ENCODE measurements at regions not wholly inside any gene's neighbourhood (a gene's known extent, or its start where the extent isn't known, plus 50 kb on each side); places are given as distances from the start of the nearest gene placed in this dataset.

DNA sequence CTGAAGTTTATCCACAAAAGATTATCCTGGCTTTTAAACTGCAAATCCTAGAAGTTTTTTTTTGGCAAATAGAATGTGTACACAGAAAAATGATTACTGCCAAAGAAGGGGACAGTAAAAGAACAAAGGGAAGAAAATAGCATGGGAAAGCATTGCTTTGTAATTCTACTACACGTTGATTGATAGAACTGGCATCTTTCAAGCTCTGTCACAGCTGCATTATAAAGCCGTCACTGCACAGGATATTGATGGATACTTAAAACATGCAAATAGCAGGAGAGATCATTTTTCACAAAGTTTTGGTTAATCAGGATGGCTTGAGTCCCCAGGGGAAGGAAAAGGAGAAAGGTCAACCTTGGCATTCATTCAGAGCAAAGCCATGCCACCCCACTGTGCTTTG, 183.7 kb upstream of the RRP15 start:
- no peaks in the 10 kb centered on the region for H3K9me3 ChIP-seq (ENCODE audit: control insufficient read depth, low read length)
- H3K36me3 ChIP-seq (ENCODE audit: control insufficient read depth, insufficient read depth, low read length) = no peaks in the 10 kb centered on the region
- no peaks in the 10 kb centered on the region for H3K4me1 ChIP-seq (ENCODE audit: control insufficient read depth, insufficient read depth, low read length)
- no peaks in the 10 kb centered on the region for H3K27me3 ChIP-seq (ENCODE audit: control insufficient read depth, insufficient read depth, low read length, poor library complexity, severe bottlenecking)
- H3K4me3 ChIP-seq (ENCODE audit: insufficient read depth, low read depth, low read length) = no peak overlapping the region
- H3K27ac ChIP-seq (ENCODE audit: insufficient read depth, low read depth, low read length, poor library complexity, severe bottlenecking) = no peak overlapping the region
- 64 to 74% methylated on average over 2 of the region's 2 CpGs for WGBS, 2 experiments

- Histone ChIP-seq H3K4me1 (ENCODE audit: control insufficient read depth, insufficient read depth, low read length) (no peaks in the 10 kb centered on the region), H3K27ac (ENCODE audit: insufficient read depth, low read depth, low read length, poor library complexity, severe bottlenecking) (no peak overlapping the region), H3K36me3 (ENCODE audit: control insufficient read depth, insufficient read depth, low read length) (no peaks in the 10 kb centered on the region), H3K27me3 (ENCODE audit: control insufficient read depth, insufficient read depth, low read length, poor library complexity, severe bottlenecking) (no peaks in the 10 kb centered on the region), H3K4me3 (ENCODE audit: insufficient read depth, low read depth, low read length) (no peak overlapping the region), H3K9me3 (ENCODE audit: control insufficient read depth, low read length) (no peaks in the 10 kb centered on the region)
- 96 to 100% methylated on average over 2 of the region's 3 CpGs for WGBS, 2 experiments
These were observed 177.1 kb upstream of the RRP15 start for GRCh38 chr1:218108034-218108433.

GRCh38 chr1:218112862-218113261, 172.2 kb upstream of the RRP15 start:
- 89 to 100% methylated on average over 1 of the region's 1 CpG for WGBS, 2 experiments
- Histone ChIP-seq H3K9me3 (ENCODE audit: control insufficient read depth, low read length) (no peaks in the 10 kb centered on the region), H3K27me3 (ENCODE audit: control insufficient read depth, insufficient read depth, low read length, poor library complexity, severe bottlenecking) (no peaks in the 10 kb centered on the region), H3K27ac (ENCODE audit: insufficient read depth, low read depth, low read length, poor library complexity, severe bottlenecking) (no peak overlapping the region), H3K36me3 (ENCODE audit: control insufficient read depth, insufficient read depth, low read length) (no peaks in the 10 kb centered on the region), H3K4me3 (ENCODE audit: insufficient read depth, low read depth, low read length) (no peak overlapping the region), H3K4me1 (ENCODE audit: control insufficient read depth, insufficient read depth, low read length) (no peaks in the 10 kb centered on the region)

- Histone ChIP-seq H3K9me3 (ENCODE audit: control insufficient read depth, low read length) (no peaks in the 10 kb centered on the region), H3K36me3 (ENCODE audit: control insufficient read depth, insufficient read depth, low read length) (no peaks in the 10 kb centered on the region), H3K27me3 (ENCODE audit: control insufficient read depth, insufficient read depth, low read length, poor library complexity, severe bottlenecking) (no peaks in the 10 kb centered on the region), H3K4me3 (ENCODE audit: insufficient read depth, low read depth, low read length) (no peak overlapping the region), H3K4me1 (ENCODE audit: control insufficient read depth, insufficient read depth, low read length) (no peaks in the 10 kb centered on the region), H3K27ac (ENCODE audit: insufficient read depth, low read depth, low read length, poor library complexity, severe bottlenecking) (no peak overlapping the region)
- WGBS, 2 experiments = 7 to 21% methylated on average over 4 of the region's 4 CpGs
These were observed 161.1 kb upstream of the RRP15 start for GRCh38 chr1:218123968-218124367.

- no peaks in the 10 kb centered on the region for H3K36me3 ChIP-seq (ENCODE audit: control insufficient read depth, insufficient read depth, low read length)
- H3K27me3 ChIP-seq (ENCODE audit: control insufficient read depth, insufficient read depth, low read length, poor library complexity, severe bottlenecking) = no peaks in the 10 kb centered on the region
- no peak overlapping the region for H3K27ac ChIP-seq (ENCODE audit: insufficient read depth, low read depth, low read length, poor library complexity, severe bottlenecking)
- no peak overlapping the region for H3K4me3 ChIP-seq (ENCODE audit: insufficient read depth, low read depth, low read length)
- no peaks in the 10 kb centered on the region for H3K9me3 ChIP-seq (ENCODE audit: control insufficient read depth, low read length)
- peaks cover 6% of the 10 kb centered on the region for H3K4me1 ChIP-seq (ENCODE audit: control insufficient read depth, insufficient read depth, low read length)
- WGBS, 2 experiments = 94 to 96% methylated on average over 6 of the region's 6 CpGs
These were observed 149.7 kb upstream of the RRP15 start for GRCh38 chr1:218135371-218135770.

DNA sequence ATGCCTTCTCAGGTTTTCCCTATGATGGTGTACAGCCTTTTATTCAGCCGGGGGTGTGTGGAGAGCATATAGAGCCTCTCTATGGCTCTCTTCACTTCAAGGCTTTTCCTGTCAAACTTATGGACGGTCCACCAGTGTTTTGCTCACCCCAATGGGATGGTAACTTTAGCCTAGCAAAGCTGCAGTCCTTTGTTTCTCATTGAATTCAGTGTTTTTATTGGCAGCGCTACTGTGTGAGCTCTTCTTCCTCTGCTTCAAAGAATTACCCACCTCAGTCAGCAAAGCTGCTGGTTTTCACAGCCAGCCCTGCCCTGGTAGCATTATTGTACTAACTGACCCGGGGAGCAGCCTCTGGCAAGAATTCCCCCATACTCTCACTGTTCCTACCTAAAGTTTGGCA, 145.3 kb upstream of the RRP15 start:
- Histone ChIP-seq H3K36me3 (ENCODE audit: control insufficient read depth, insufficient read depth, low read length) (no peaks in the 10 kb centered on the region), H3K4me3 (ENCODE audit: insufficient read depth, low read depth, low read length) (no peak overlapping the region), H3K4me1 (ENCODE audit: control insufficient read depth, insufficient read depth, low read length) (peaks cover 6% of the 10 kb centered on the region), H3K27ac (ENCODE audit: insufficient read depth, low read depth, low read length, poor library complexity, severe bottlenecking) (no peak overlapping the region), H3K9me3 (ENCODE audit: control insufficient read depth, low read length) (no peaks in the 10 kb centered on the region), H3K27me3 (ENCODE audit: control insufficient read depth, insufficient read depth, low read length, poor library complexity, severe bottlenecking) (no peaks in the 10 kb centered on the region)
- 81 to 82% methylated on average over 4 of the region's 4 CpGs for WGBS, 2 experiments

DNA sequence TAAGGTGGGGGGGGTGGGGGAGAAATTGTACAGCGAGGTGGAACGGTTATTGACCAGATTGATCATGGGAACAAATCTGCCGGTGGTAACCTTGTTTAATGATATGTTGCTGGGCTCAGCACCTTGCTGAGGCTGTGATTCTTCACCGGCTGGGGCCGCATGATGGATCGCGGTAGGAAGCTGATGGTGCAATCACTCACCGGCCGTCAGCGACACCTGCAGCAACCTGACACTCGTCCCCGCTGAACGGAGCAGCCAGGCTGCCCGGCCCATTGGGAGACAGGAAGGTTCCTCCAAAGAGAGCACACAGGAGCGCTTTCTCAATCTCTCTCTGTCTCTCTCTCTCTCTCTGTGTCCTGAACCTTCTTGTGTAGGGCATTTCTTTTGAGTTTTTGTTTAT, 128.5 kb upstream of the RRP15 start:
- no peaks in the 10 kb centered on the region for H3K4me1 ChIP-seq (ENCODE audit: control insufficient read depth, insufficient read depth, low read length)
- H3K36me3 ChIP-seq (ENCODE audit: control insufficient read depth, insufficient read depth, low read length) = no peaks in the 10 kb centered on the region
- H3K27me3 ChIP-seq (ENCODE audit: control insufficient read depth, insufficient read depth, low read length, poor library complexity, severe bottlenecking) = no peaks in the 10 kb centered on the region
- 8 to 9% methylated on average over 15 of the region's 15 CpGs for WGBS, 2 experiments
- no peak overlapping the region for H3K4me3 ChIP-seq (ENCODE audit: insufficient read depth, low read depth, low read length)
- no peak overlapping the region for H3K27ac ChIP-seq (ENCODE audit: insufficient read depth, low read depth, low read length, poor library complexity, severe bottlenecking)
- H3K9me3 ChIP-seq (ENCODE audit: control insufficient read depth, low read length) = no peaks in the 10 kb centered on the region

GRCh38 chr1:218163371-218163770, 121.7 kb upstream of the RRP15 start:
- no peak overlapping the region for H3K4me3 ChIP-seq (ENCODE audit: insufficient read depth, low read depth, low read length)
- no peak overlapping the region for H3K27ac ChIP-seq (ENCODE audit: insufficient read depth, low read depth, low read length, poor library complexity, severe bottlenecking)
- peaks cover 38% of the 10 kb centered on the region for H3K27me3 ChIP-seq (ENCODE audit: control insufficient read depth, insufficient read depth, low read length, poor library complexity, severe bottlenecking)
- H3K9me3 ChIP-seq (ENCODE audit: control insufficient read depth, low read length) = no peaks in the 10 kb centered on the region
- peaks cover 3% of the 10 kb centered on the region for H3K4me1 ChIP-seq (ENCODE audit: control insufficient read depth, insufficient read depth, low read length)
- no peaks in the 10 kb centered on the region for H3K36me3 ChIP-seq (ENCODE audit: control insufficient read depth, insufficient read depth, low read length)
- 93% methylated on average over 2 to 4 of the region's 7 CpGs for WGBS, 2 experiments

DNA sequence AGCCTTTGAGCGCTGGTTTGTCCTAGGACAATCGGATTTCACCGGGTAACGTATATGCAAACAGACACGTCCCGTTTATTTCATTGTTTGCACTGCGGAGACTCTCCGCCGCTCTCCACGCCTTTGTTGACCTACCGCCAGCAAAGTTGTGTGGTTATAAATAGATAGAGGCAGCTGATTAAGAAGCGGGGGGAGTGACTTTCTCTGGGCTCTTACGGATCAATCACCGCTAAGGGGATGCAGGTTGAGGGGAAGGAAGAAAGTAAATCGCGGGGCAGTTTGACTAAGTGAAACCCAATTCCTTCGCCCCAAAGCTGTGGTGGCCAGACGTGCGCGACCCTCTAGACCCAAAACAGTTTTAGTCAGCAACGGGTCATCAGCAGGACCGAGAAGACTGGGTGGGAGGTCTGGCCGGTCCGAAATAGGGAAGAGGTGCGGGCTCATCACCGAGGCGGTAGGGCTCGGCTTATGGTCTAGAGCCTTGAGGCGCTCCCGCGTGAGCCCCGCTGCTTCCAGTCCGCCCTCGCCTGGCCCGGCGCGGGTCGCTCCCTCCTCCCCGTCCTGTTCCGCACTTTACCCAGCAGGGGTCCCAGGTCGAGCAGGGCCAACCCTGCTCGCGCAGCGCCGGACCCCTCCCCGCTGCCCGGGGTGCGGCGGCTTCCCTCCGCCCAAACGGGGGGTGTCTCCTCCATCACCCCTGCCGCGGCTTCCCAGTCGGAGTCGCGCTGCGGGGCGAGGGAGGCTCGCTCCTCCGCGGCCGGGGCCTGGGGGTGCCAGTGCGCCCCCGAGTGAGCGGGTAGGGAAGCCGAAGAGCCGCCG, 120.8 kb upstream of the RRP15 start:
- H3K27ac ChIP-seq (ENCODE audit: insufficient read depth, low read depth, low read length, poor library complexity, severe bottlenecking) = peak overlapping the region; percentile 6
- peaks cover 38% of the 10 kb centered on the region for H3K27me3 ChIP-seq (ENCODE audit: control insufficient read depth, insufficient read depth, low read length, poor library complexity, severe bottlenecking)
- 0% methylated on average over 68 of the region's 68 CpGs for WGBS, 2 experiments
- no peaks in the 10 kb centered on the region for H3K36me3 ChIP-seq (ENCODE audit: control insufficient read depth, insufficient read depth, low read length)
- H3K4me3 ChIP-seq (ENCODE audit: insufficient read depth, low read depth, low read length) = peak overlapping the region; percentile 53
- peaks cover 3% of the 10 kb centered on the region for H3K4me1 ChIP-seq (ENCODE audit: control insufficient read depth, insufficient read depth, low read length)
- H3K9me3 ChIP-seq (ENCODE audit: control insufficient read depth, low read length) = no peaks in the 10 kb centered on the region

DNA sequence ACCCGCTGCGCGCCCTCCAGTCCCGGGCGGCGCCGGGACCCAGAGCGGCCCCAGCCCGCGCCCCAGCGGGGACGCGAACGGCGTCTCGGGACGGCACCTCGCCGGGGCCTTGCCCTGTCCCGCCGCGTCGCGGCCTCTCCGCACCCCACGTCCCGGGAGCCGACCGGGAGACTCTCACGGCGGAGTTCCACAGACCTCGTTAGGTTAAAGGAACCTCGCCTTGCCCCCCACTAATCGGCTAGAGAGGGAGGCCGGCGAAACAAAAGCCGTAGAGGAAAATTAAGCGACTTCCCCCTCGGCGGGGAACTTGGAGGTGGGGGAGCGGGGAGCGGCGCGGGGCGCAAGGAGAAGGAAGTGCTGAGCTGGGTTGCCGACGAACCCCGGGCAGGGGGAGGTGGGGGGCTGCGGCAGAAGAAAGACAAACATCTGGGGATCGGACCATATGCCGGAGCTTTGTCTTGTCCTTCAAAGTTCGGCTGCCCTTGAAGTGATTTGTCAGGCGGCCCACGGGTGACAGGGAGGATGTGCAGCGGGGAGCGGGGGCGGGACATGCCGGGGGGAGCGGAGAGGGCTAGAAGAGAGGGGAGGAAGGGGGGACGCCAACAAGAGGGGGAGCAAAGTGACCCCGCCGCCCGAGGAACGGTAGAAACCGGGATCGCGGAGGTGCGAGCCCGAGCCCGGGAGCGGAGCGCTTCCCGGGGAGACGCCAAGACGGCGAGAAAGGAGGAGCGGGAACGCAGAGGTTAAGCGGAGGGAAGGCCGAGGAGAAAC, 120.0 kb upstream of the RRP15 start:
- H3K9me3 ChIP-seq (ENCODE audit: control insufficient read depth, low read length) = no peaks in the 10 kb centered on the region
- WGBS, 2 experiments = 0% methylated on average over 80 of the region's 80 CpGs
- peaks cover 3% of the 10 kb centered on the region for H3K4me1 ChIP-seq (ENCODE audit: control insufficient read depth, insufficient read depth, low read length)
- peak overlapping the region; percentile 53 for H3K4me3 ChIP-seq (ENCODE audit: insufficient read depth, low read depth, low read length)
- H3K36me3 ChIP-seq (ENCODE audit: control insufficient read depth, insufficient read depth, low read length) = no peaks in the 10 kb centered on the region
- H3K27me3 ChIP-seq (ENCODE audit: control insufficient read depth, insufficient read depth, low read length, poor library complexity, severe bottlenecking) = peaks cover 38% of the 10 kb centered on the region
- H3K27ac ChIP-seq (ENCODE audit: insufficient read depth, low read depth, low read length, poor library complexity, severe bottlenecking) = no peak overlapping the region
